Progenitor cell of endocrine pancreas (in vitro differentiated cells): ENCODE measurements at regions not wholly inside any gene's neighbourhood (a gene's known extent, or its start where the extent isn't known, plus 50 kb on each side); places are given as distances from the start of the nearest gene placed in this dataset.
"Not testable (repeated sequence)": the region's sequence is repeated elsewhere in the genome, so short reads cannot be mapped to it uniquely, and the experiment has no call there.

Experiments used
- DNase-seq: peaks from one replicate; pipeline ENCODE4 v3.0.0; 2021; ENCODE audit warnings: low spot score; ENCODE audit not compliant: unreplicated experiment
- H3K27ac Mint-ChIP-seq: 2 replicates; pipeline ENCODE4 v1.8.0; 2021; ENCODE audit warnings: mild to moderate bottlenecking, moderate library complexity, mixed read lengths
- H3K27me3 Mint-ChIP-seq: 2 replicates; pipeline ENCODE4 v1.8.0; 2021; ENCODE audit warnings: mixed read lengths
- H3K36me3 Mint-ChIP-seq: 2 replicates; pipeline ENCODE4 v1.8.0; 2022; ENCODE audit warnings: mixed read lengths; ENCODE audit not compliant: insufficient read depth
- H3K4me1 Mint-ChIP-seq: 2 replicates; pipeline ENCODE4 v1.8.0; 2021; ENCODE audit warnings: low read depth, mixed read lengths
- H3K4me3 Mint-ChIP-seq: 2 replicates; pipeline ENCODE4 v1.8.0; 2021; ENCODE audit warnings: low read depth, mild to moderate bottlenecking, moderate library complexity, mixed read lengths
- H3K9me3 Mint-ChIP-seq: 2 replicates; pipeline ENCODE4 v1.8.0; 2021; ENCODE audit warnings: low read depth, mixed read lengths
- TF ChIP-seq, protein P1 (sequence below): fragments of 200-600 bp; sonication (generic); IDR thresholded peaks from one replicate; pipeline ENCODE4 v1.5.0; 2021; ENCODE audit warnings: antibody characterized with exemption, mild to moderate bottlenecking; ENCODE audit not compliant: unreplicated experiment

- Mint-ChIP-seq H3K27ac (peak overlapping the region; percentile 91), H3K27me3 (peaks cover under 1% of the 10 kb centered on the region), H3K9me3 (no peaks in the 10 kb centered on the region), H3K36me3 (peaks cover 1% of the 10 kb centered on the region), H3K4me3 (peak overlapping the region; percentile 90), H3K4me1 (peaks cover 16% of the 10 kb centered on the region)
- TF ChIP-seq, protein P1, sequence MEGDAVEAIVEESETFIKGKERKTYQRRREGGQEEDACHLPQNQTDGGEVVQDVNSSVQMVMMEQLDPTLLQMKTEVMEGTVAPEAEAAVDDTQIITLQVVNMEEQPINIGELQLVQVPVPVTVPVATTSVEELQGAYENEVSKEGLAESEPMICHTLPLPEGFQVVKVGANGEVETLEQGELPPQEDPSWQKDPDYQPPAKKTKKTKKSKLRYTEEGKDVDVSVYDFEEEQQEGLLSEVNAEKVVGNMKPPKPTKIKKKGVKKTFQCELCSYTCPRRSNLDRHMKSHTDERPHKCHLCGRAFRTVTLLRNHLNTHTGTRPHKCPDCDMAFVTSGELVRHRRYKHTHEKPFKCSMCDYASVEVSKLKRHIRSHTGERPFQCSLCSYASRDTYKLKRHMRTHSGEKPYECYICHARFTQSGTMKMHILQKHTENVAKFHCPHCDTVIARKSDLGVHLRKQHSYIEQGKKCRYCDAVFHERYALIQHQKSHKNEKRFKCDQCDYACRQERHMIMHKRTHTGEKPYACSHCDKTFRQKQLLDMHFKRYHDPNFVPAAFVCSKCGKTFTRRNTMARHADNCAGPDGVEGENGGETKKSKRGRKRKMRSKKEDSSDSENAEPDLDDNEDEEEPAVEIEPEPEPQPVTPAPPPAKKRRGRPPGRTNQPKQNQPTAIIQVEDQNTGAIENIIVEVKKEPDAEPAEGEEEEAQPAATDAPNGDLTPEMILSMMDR, result no peak
- no peak for DNase-seq
Observed at GRCh38 chr5:1634337-1634661, 110.5 kb upstream of the LPCAT1 start.

- no peaks in the 10 kb centered on the region for H3K9me3 Mint-ChIP-seq
- TF ChIP-seq, protein P1, result no peak
- H3K4me3 Mint-ChIP-seq, result peak overlapping the region; percentile 90
Observed at GRCh38 chr5:1633605-1634336, 110.0 kb upstream of the LPCAT1 start.

GRCh38 chr5:1631004-1631403 is 107.2 kb upstream of the LPCAT1 start:
- not testable (repeated sequence) for H3K27me3 Mint-ChIP-seq, H3K27ac Mint-ChIP-seq, DNase-seq, H3K9me3 Mint-ChIP-seq, H3K4me3 Mint-ChIP-seq, H3K36me3 Mint-ChIP-seq
- peaks cover 16% of the 10 kb centered on the region for H3K4me1 Mint-ChIP-seq

More at GRCh38 chr5:1633605-1634336, 110.0 kb upstream of the LPCAT1 start:
- Mint-ChIP-seq H3K4me1 (peaks cover 16% of the 10 kb centered on the region), H3K27ac (peak overlapping the region; percentile 91), H3K27me3 (no peaks in the 10 kb centered on the region), H3K36me3 (peaks cover 1% of the 10 kb centered on the region)
- peak; percentile 70 for DNase-seq

GRCh38 chr5:1626397-1626796 is 102.6 kb upstream of the LPCAT1 start:
- peaks cover 43% of the 10 kb centered on the region for H3K36me3 Mint-ChIP-seq
- not testable (repeated sequence) for H3K27ac Mint-ChIP-seq, H3K4me1 Mint-ChIP-seq, H3K4me3 Mint-ChIP-seq, DNase-seq, H3K27me3 Mint-ChIP-seq
- peaks cover 13% of the 10 kb centered on the region for H3K9me3 Mint-ChIP-seq

GRCh38 chr5:1619531-1619930 is 95.8 kb upstream of the LPCAT1 start:
- Mint-ChIP-seq H3K36me3 (peaks cover 46% of the 10 kb centered on the region), H3K9me3 (peaks cover 17% of the 10 kb centered on the region)
- not testable (repeated sequence) for H3K27me3 Mint-ChIP-seq, H3K4me1 Mint-ChIP-seq, DNase-seq, H3K27ac Mint-ChIP-seq, H3K4me3 Mint-ChIP-seq

- H3K9me3 Mint-ChIP-seq, H3K27ac Mint-ChIP-seq, H3K4me1 Mint-ChIP-seq, DNase-seq, H3K27me3 Mint-ChIP-seq, H3K4me3 Mint-ChIP-seq: not testable (repeated sequence)
- peaks cover 35% of the 10 kb centered on the region for H3K36me3 Mint-ChIP-seq
Observed at GRCh38 chr5:1618296-1618865, 94.6 kb upstream of the LPCAT1 start.

DNA sequence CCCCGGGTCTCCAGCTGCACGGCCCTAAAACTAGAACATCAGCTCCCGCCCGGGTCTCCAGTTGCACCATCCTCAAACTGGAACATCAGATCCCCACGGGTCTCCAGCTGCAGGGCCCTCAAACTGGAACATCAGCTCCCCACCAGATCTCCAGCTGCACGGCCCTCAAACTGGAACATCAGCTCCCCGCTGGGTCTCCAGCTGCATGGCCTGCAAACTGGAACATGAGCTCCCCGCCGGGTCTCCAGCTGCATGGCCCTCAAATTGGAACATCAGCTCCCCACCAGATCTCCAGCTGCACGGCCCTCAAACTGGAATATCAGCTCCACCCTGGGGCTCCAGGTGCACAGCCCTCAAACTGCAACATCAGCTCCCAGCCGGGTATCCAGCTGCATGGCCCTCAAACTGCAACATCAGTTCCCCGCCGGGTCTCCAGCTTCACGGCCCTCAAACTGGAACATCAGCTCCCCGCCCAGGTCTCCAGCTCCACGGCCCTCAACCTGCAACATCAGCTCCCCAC is 93.5 kb upstream of the LPCAT1 start:
- not testable (repeated sequence) for H3K4me3 Mint-ChIP-seq, H3K4me1 Mint-ChIP-seq, H3K27me3 Mint-ChIP-seq, DNase-seq, H3K9me3 Mint-ChIP-seq, H3K27ac Mint-ChIP-seq
- peaks cover 31% of the 10 kb centered on the region for H3K36me3 Mint-ChIP-seq

DNA sequence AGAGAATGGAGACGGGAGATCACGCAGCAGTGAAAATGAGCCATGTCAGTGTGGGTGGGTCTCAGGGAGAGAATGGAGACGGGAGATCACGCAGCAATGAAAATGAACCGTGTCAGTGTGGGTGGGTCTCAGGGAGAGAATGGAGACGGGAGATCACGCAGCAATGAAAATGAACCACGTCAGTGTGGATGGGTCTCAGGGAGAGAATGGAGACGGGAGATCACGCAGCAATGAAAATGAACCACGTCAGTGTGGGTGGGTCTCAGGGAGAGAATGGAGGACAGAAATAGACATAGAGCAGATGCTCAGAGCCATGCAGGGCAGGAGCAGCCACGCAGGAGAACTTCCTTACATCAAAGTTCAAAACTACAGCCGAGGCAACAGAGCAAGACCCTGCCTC is 89.8 kb upstream of the LPCAT1 start:
- not testable (repeated sequence) for H3K27me3 Mint-ChIP-seq, H3K4me1 Mint-ChIP-seq, H3K27ac Mint-ChIP-seq, H3K4me3 Mint-ChIP-seq, H3K9me3 Mint-ChIP-seq, DNase-seq
- H3K36me3 Mint-ChIP-seq, result peaks cover 16% of the 10 kb centered on the region

DNA sequence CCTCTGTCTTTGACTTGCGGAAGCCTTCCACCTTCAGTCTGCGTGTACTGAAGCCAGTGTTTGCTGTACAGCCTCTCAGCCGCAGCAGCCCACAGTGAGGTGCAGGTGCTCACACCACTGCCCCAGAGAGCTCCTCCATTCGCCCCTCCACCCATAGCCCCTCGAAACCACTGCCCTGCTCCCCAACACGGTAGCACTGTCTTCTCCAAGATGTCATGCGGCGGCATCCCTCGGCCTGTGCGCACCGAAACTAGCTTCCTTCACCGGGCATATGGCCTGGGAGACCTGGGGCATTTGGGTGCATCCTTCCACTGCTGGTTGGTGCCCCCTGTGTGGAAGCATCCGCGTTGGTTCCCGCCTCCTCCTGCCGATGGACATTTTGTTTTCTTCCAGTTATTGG is 86.8 kb upstream of the LPCAT1 start:
- peaks cover 12% of the 10 kb centered on the region for H3K36me3 Mint-ChIP-seq
- not testable (repeated sequence) for H3K4me1 Mint-ChIP-seq, H3K4me3 Mint-ChIP-seq, H3K27me3 Mint-ChIP-seq, DNase-seq, H3K9me3 Mint-ChIP-seq, H3K27ac Mint-ChIP-seq

DNA sequence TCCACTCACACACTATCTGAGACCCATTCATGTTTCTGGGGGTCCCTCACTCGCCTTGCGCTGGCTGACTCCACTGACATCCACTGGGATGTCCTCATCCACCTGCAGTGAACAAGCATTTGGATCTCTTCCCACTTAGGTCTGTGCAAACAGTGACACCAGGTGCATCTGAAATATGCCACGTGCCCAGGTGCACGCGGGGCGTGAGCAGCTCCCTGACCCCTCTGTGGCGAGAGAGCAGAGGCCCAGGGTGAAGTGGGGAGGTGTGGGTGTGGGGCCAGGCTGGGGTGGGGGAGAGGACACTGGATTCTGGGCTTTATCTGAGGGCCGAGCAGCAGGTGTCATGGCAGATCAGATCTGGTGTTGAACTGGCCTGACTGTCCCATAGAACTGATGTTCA is 85.4 kb upstream of the LPCAT1 start:
- H3K4me1 Mint-ChIP-seq, DNase-seq, H3K9me3 Mint-ChIP-seq, H3K4me3 Mint-ChIP-seq, H3K27me3 Mint-ChIP-seq: not testable (repeated sequence)
- H3K27ac Mint-ChIP-seq, result peak overlapping the region; percentile 64
- peaks cover 12% of the 10 kb centered on the region for H3K36me3 Mint-ChIP-seq

DNA sequence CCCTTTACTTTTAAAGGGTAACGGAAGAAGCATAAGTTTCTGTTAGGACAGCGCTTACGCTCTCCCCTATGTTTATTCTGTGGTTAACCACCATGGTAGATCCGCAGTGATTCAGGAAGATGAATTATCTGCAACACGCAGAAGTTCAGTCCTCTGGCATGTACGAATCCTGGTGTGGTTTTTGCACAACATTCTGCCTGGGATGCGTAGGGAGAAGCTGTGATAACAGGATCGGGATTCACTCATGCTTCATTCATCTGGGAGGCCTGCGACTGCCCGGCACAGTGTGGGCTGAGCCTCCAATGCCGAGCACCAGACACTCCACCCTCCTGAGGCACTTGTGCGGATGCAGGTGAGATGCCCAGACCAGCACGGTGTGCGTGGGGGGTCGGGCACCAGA is 84.6 kb upstream of the LPCAT1 start:
- H3K4me3 Mint-ChIP-seq, result not testable (repeated sequence)

More for the DNA sequence above, 84.6 kb upstream of the LPCAT1 start:
- peaks cover 12% of the 10 kb centered on the region for H3K36me3 Mint-ChIP-seq
- not testable (repeated sequence) for H3K27ac Mint-ChIP-seq, H3K27me3 Mint-ChIP-seq, DNase-seq, H3K4me1 Mint-ChIP-seq, H3K9me3 Mint-ChIP-seq
